ENCODE measurements at regions not wholly inside any gene's neighbourhood (a gene's known extent, or its start where the extent isn't known, plus 50 kb on each side); places are given as distances from the start of the nearest gene placed in this dataset.

DNA sequence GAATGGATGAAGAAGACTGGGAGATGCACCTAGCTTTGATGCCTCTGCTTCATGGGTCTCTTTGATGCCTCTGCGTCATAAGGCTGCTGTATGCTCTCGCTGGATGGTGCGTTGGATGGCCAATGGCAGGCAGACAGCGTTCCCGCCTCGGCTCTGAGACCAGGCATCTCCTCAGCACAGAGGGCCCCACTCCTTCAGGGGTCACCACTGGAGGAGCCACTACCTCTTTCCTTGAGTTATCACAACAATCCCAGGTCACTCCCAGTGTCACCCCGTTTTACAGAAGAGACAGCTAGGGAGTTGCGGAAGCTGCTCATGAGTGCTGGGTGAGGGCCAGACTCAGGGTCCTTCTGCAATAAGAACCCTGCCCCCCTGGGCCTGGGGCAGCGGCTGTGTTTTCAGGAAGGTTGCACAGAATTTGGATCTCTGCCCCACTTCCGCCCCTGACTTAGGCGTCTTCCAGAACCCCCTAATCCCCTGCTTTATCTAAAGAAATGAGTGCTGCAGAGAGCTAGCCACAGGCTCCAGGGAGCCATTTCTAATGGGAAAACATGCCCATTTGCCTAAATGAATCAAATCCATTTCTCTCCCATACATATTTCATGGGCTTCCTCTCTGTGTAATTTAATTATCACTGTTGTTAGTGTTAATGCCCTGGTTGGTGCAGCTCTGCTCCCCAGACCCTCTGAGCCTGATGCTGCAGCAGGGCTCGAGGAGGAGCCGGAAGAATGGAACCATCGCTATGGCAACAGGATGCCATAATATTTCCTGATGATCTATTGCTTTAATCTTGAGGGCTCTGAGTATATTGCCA lies 131.8 kb upstream of the HS6ST1 start:
- no peak for DNase-seq
- ChIA-PET CTCF (no interaction called here), POLR2A (no interaction called here)
- Mint-ChIP-seq H3K9me3 (no peaks in the 10 kb centered on the region), H3K4me1 (ENCODE audit: low read depth) (no peaks in the 10 kb centered on the region), H3K36me3 (no peaks in the 10 kb centered on the region), H3K27ac (no peak overlapping the region), H3K27me3 (peaks cover 3% of the 10 kb centered on the region), H3K4me3 (no peak overlapping the region)
- intact Hi-C loops (cut with micrococcal nuclease) = no loop called here

DNA sequence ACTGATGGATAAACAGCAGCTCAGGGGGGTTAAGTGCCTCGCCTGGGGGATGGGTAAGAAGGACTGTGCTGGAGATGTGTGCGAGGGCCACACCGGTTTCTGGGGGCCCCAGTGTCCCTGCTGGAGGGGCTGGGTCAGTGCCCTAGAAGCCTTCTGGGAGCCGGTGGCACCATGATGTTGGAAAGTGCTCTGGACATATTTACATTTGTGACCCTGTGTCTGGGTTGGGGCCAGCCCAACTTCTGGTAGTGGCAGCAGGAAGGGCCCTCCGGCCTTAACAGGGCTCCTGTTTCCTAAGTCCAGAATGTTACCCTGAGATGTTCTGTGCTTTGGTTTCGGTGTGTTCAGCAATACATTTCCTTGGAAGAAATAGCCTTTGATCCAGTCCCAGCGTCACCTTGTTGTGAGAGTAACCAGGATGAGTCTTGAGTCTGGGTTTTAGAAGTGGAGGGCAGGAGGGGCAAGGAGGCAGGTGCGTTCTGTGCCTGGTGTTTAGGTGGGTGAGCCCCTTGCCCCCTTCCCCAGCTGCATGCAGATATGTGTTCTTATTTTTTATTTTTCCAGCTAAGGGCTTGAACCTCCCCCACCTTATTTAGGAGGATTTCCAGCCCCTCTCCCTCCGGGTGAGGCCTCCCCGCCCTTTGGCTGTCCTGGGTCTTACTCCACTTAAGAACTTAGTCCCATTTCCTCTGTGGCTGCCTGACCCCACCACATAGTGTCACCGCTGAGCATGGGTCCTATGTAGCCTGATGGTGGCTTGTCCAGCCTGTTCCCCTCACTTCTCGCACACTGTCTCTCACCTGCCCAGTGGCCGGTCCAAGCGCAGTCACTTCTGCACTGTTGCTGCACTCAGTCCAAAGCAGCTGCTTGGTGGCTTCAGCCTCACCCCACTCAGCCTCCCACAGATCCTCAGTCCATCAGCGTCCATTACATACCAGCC lies 132.7 kb upstream of the HS6ST1 start:
- H3K27me3 Mint-ChIP-seq = peaks cover 7% of the 10 kb centered on the region
- ChIA-PET POLR2A (no interaction called here), CTCF (no interaction called here)
- no peak overlapping the region for H3K4me3 Mint-ChIP-seq
- no peak overlapping the region for H3K27ac Mint-ChIP-seq
- intact Hi-C loops (cut with micrococcal nuclease) = no loop called here
- H3K9me3 Mint-ChIP-seq = no peaks in the 10 kb centered on the region
- no peaks in the 10 kb centered on the region for H3K4me1 Mint-ChIP-seq (ENCODE audit: low read depth)
- no peaks in the 10 kb centered on the region for H3K36me3 Mint-ChIP-seq
- no peak for DNase-seq

DNA sequence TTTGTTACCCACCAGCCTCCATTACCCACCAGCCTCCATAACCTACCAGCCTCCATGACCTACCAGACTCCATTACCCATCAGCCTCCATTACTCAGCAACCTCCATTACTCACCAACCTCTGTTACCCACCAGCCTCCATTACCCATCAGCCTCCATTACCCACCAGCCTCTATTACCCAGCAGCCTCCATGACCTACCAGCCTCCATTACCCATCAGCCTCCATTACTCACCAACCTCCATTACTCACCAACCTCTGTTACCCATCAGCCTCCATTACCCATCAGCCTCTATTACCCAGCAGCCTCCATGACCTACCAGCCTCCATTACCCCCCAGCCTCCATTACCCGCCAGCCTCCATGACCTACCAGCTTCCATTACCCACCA lies 133.3 kb upstream of the HS6ST1 start:
- ChIA-PET CTCF (no interaction called here), POLR2A (no interaction called here)
- H3K36me3 Mint-ChIP-seq = no peaks in the 10 kb centered on the region
- no peak overlapping the region for H3K4me3 Mint-ChIP-seq
- peaks cover 7% of the 10 kb centered on the region for H3K27me3 Mint-ChIP-seq
- DNase-seq = no peak
- no peaks in the 10 kb centered on the region for H3K9me3 Mint-ChIP-seq
- no peaks in the 10 kb centered on the region for H3K4me1 Mint-ChIP-seq (ENCODE audit: low read depth)
- intact Hi-C loops (cut with micrococcal nuclease) = no loop called here
- H3K27ac Mint-ChIP-seq = no peak overlapping the region

DNA sequence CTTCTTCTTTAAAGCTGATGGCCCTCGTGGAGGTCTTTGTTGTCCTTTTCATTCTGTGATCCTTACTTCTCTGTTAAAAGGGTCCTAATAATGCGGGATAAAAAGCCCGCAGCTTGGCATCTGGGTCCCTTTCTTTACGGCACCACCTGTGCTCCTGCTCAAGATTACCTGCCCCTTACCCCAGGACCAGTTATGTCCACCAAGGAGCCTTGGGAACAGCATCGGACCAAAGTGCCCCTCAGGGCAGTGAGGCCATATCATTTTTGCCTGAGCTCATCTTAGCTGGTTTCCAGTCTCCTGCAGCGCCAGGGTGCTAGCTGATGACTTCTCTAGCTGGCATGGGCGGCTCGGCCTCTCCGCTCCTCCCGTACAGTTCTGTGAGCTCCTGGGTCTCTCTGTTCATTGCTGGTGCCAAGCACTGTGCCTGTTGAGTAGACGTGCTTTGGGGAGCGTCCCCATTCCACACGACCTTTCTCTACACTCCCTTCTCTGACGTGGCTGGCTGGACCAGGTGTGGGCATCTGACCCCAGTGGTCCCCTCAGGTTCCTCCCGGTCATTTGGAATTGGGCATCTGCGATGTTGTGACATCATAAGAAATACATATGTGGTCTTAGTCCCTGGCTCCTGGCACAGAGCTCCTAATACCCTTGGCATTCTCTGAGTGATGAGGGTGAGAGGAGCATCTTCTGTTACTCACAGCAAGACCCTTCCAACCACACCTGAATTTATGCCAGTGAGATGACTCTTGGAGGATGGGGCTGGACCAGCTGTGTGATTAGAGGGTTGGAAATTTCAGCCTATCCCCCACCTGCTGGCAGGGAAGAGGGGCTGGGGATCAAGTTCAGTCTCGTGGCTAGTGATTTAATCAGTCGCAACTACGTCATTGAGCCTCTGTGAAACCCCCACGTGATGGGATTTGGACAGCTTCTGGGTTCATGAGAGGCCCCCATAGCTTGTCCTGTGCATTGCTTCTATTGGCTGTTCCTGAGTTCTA lies 134.2 kb upstream of the HS6ST1 start:
- DNase-seq = no peak
- intact Hi-C loops (cut with micrococcal nuclease) = no loop called here
- no peaks in the 10 kb centered on the region for H3K4me1 Mint-ChIP-seq (ENCODE audit: low read depth)
- CTCF ChIA-PET = no interaction called here
- no peak overlapping the region for H3K4me3 Mint-ChIP-seq
- no peaks in the 10 kb centered on the region for H3K9me3 Mint-ChIP-seq
- POLR2A ChIA-PET = no interaction called here
- H3K27me3 Mint-ChIP-seq = peaks cover 7% of the 10 kb centered on the region
- no peak overlapping the region for H3K27ac Mint-ChIP-seq
- H3K36me3 Mint-ChIP-seq = no peaks in the 10 kb centered on the region

DNA sequence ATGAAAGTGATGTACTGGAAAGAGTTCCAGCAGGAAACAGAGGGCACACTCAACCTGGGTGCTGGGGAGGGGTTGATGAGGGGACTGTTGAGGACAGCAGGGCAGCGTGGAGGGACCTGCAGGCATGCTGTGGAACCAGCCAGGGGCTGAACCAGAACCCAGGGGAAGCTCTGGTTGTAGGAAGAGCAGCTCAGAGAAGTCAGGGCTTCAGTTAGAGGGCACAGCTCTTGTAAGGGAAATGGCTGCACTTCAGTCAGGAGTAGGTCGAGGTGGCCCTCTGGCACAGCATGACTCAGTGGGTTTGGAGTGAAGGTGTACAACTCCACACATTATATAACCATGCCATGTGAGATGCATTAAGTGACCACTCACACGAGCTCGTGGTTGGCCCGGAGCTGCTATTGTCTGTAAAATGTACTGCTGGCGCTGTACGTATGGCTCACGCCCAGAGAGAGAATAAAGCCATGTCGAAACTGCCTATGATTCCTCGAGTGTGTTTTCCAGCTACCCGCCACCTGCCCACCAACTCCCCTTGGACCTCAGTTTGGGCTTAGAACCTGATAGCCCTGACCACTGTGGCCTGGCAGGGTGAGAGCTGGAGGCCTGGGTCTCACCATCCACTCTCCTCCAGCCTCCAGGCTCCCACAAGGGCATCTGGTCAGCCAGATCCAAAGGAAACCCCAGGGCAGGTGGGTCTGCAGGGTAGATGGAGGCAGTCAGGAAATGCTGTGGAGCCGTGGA lies 136.5 kb upstream of the HS6ST1 start:
- H3K4me3 Mint-ChIP-seq = no peak overlapping the region
- CTCF ChIA-PET = interaction anchor here (0.7 kb wide), 1 partner anchor 98 kb away, joined by 3 read pairs; no protein-coding TSS in a partner anchor
- H3K27ac Mint-ChIP-seq = no peak overlapping the region
- H3K36me3 Mint-ChIP-seq = no peaks in the 10 kb centered on the region
- peaks cover 8% of the 10 kb centered on the region for H3K27me3 Mint-ChIP-seq
- intact Hi-C loops (cut with micrococcal nuclease) = no loop called here
- H3K4me1 Mint-ChIP-seq (ENCODE audit: low read depth) = no peaks in the 10 kb centered on the region
- no peak for DNase-seq
- POLR2A ChIA-PET = no interaction called here
- H3K9me3 Mint-ChIP-seq = no peaks in the 10 kb centered on the region

DNA sequence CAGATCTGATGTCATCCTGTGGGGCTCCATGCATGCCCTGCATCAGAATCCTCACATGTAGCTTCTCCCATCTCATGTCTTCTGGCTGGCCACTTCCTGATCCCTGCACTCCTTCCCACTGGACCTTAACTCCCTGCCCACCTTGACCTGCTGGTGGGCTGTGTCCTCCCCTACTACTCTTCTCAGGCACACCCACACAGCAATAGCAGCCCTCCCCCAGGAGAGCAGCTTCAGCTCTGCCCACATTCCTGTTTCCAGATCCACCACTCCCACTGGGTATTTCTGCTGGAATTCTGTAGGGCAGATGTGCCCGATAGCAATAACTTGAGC lies 137.0 kb upstream of the HS6ST1 start:
- ChIA-PET CTCF (no interaction called here), POLR2A (no interaction called here)
- Mint-ChIP-seq H3K9me3 (peaks cover under 1% of the 10 kb centered on the region), H3K27me3 (peaks cover 8% of the 10 kb centered on the region), H3K4me1 (ENCODE audit: low read depth) (no peaks in the 10 kb centered on the region), H3K36me3 (no peaks in the 10 kb centered on the region), H3K27ac (no peak overlapping the region), H3K4me3 (no peak overlapping the region)
- intact Hi-C loops (cut with micrococcal nuclease) = no loop called here
- no peak for DNase-seq

DNA sequence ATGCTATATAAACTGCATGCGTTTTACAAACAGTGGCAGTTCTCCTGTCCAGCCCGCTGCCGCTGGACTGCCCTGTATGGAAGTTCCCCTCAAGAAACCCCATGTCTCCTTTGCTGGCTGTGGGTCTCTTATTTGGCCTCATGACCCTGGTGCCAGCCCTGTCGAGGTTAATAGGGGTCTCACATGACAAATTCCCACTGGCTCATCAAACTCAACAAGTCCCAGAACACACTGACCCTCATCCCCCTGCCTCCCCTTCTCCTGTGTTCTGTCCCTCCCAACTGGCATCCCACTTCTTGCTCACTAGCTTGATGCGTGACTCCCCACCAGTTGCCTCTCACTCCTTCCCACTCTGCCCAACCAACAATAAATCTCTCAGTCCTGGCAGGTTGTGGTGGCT lies 137.6 kb upstream of the HS6ST1 start:
- Mint-ChIP-seq H3K4me3 (no peak overlapping the region), H3K9me3 (peaks cover 4% of the 10 kb centered on the region), H3K27ac (no peak overlapping the region), H3K36me3 (no peaks in the 10 kb centered on the region), H3K4me1 (ENCODE audit: low read depth) (no peaks in the 10 kb centered on the region), H3K27me3 (peaks cover 8% of the 10 kb centered on the region)
- ChIA-PET POLR2A (no interaction called here), CTCF (no interaction called here)
- intact Hi-C loops (cut with micrococcal nuclease) = no loop called here
- DNase-seq = no peak

DNA sequence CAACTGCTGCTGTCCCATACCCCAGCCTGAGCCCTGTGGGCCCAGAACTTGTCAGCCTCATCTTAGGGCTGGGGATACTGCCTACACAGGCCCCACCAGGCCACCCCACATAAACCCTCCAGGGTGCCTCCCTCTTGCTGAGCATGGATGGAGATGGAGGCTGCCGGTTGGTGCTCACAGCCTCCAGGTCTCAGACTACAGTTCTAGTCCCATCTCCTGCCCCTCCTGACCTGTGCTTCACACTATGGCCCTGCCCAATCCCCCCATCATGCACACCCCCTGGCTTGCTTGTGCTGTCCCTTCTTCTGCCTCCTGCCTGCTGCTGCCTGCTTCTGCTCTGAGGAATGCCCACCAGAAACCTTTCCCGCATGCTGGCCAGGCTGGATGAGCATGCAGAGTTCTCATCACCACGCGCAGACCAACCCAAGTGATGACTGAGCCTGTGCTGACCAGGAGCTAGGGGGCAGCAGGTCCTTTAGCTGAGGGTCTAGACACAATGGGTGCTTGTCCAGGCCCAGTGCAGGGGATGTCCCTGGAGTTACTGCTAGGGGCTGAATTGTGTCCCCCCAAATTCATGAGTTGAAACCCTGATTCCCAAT lies 138.4 kb upstream of the HS6ST1 start:
- Mint-ChIP-seq H3K9me3 (peaks cover 4% of the 10 kb centered on the region), H3K36me3 (no peaks in the 10 kb centered on the region), H3K27me3 (peaks cover 8% of the 10 kb centered on the region), H3K27ac (no peak overlapping the region), H3K4me1 (ENCODE audit: low read depth) (no peaks in the 10 kb centered on the region), H3K4me3 (no peak overlapping the region)
- POLR2A ChIA-PET = no interaction called here
- no peak for DNase-seq
- intact Hi-C loops (cut with micrococcal nuclease) = no loop called here
- CTCF ChIA-PET = no interaction called here

DNA sequence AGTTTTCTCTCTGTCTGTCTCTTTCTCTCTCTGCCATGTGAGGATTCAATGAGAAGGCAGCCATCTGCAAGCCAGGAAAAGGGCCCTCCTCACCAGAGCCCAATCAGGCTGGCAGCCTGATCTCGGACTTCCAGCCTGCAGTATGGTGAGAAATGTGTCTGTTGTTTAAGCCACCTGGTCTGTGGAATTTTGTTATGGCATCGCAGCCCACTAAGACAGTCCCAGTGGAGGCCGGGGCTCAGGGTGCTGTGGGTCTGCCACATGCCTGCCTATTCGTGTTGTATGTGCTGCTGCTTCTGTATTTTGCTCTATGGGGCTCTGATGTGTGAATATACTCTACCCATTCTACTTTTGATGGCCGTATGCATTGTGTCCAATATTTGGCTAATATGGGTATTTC lies 139.0 kb upstream of the HS6ST1 start:
- ChIA-PET CTCF (no interaction called here), POLR2A (no interaction called here)
- intact Hi-C loops (cut with micrococcal nuclease) = no loop called here
- Mint-ChIP-seq H3K4me3 (no peak overlapping the region), H3K27ac (no peak overlapping the region), H3K27me3 (peaks cover 8% of the 10 kb centered on the region), H3K4me1 (ENCODE audit: low read depth) (no peaks in the 10 kb centered on the region), H3K9me3 (peaks cover 4% of the 10 kb centered on the region), H3K36me3 (no peaks in the 10 kb centered on the region)
- DNase-seq = no peak

DNA sequence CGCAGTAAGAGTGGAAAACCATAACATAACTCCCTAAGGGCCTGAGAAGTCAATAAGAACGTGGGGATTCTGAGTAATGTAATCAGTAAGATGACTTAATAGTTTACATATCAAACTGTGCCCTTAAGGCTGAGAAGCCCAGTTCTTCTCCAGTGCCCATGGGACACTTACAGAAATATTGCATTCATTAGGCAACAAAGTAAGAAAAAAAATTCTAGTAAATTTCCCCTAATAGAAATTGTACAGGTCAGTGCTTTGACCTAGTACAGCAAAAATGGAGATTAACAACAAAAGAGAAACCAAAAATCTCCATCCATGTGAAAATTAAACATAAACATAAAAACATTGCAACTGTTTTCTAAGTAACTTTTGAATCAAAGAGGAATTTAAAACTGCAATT lies 139.8 kb upstream of the HS6ST1 start:
- CTCF ChIA-PET = interaction anchor here (1.3 kb wide), 1 partner anchor 10 kb away, joined by 3 read pairs; no protein-coding TSS in a partner anchor
- DNase-seq = no peak
- Mint-ChIP-seq H3K27me3 (peaks cover 5% of the 10 kb centered on the region), H3K36me3 (no peaks in the 10 kb centered on the region), H3K4me1 (ENCODE audit: low read depth) (no peaks in the 10 kb centered on the region), H3K9me3 (peaks cover 4% of the 10 kb centered on the region), H3K27ac (no peak overlapping the region), H3K4me3 (no peak overlapping the region)
- POLR2A ChIA-PET = no interaction called here
- intact Hi-C loops (cut with micrococcal nuclease) = no loop called here

DNA sequence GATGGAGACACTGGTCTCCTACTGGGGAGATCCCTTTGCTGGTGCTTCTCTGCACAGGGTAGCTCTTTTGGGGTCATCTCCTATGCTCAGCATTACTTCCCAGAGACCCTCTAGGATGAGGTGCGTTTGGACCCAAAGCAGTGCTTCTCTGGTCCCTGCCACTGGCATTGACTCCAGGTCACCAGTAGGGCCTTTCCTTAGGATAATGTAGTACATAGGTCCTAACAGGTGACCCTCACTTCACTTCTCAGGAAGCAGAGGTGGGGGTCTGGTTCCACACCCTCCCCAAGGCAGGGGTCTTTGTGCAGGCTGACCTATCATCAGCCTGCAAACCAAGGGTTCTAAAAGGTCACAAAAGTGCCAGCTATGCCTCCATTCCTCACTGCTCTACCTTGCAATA lies 145.8 kb upstream of the HS6ST1 start:
- no peaks in the 10 kb centered on the region for H3K27me3 Mint-ChIP-seq
- H3K4me1 Mint-ChIP-seq (ENCODE audit: low read depth) = no peaks in the 10 kb centered on the region
- intact Hi-C loops (cut with micrococcal nuclease) = no loop called here
- ChIA-PET CTCF (no interaction called here), POLR2A (no interaction called here)
- no peak overlapping the region for H3K4me3 Mint-ChIP-seq
- H3K9me3 Mint-ChIP-seq = peaks cover 22% of the 10 kb centered on the region
- H3K36me3 Mint-ChIP-seq = peaks cover 2% of the 10 kb centered on the region
- no peak overlapping the region for H3K27ac Mint-ChIP-seq
- DNase-seq = no peak

Measured in activated CD4-positive, alpha-beta memory T cell treated with anti-CD3 and anti-CD28 coated beads for 36 hours (primary cell).